ENCODE measurements at regions not wholly inside any gene's neighbourhood (a gene's known extent, or its start where the extent isn't known, plus 50 kb on each side); places are given as distances from the start of the nearest gene placed in this dataset.

DNA sequence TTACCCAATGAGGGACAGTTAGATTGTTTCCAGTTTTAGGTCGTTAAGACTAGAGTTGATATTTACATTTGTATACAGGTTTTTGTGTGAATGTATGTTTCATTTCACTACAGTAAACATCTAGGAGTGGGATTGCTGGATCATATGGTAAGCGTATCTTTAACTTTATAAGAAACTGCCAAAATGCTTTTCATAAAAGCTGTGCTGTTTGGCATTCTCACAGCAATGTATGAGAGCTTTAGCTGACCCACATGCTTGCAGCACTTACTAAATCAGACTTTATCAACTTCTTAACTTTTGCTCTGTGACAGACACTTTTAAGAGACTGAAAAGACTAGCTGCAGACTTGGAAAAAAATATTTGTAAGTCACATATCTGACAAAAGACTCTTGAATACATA lies 262.5 kb upstream of the PELI2 start:
- no peak for TF ChIP-seq POLR2AphosphoS5 (IDR thresholded peaks at IDR 0.05)
- TF ChIP-seq, protein P1, sequence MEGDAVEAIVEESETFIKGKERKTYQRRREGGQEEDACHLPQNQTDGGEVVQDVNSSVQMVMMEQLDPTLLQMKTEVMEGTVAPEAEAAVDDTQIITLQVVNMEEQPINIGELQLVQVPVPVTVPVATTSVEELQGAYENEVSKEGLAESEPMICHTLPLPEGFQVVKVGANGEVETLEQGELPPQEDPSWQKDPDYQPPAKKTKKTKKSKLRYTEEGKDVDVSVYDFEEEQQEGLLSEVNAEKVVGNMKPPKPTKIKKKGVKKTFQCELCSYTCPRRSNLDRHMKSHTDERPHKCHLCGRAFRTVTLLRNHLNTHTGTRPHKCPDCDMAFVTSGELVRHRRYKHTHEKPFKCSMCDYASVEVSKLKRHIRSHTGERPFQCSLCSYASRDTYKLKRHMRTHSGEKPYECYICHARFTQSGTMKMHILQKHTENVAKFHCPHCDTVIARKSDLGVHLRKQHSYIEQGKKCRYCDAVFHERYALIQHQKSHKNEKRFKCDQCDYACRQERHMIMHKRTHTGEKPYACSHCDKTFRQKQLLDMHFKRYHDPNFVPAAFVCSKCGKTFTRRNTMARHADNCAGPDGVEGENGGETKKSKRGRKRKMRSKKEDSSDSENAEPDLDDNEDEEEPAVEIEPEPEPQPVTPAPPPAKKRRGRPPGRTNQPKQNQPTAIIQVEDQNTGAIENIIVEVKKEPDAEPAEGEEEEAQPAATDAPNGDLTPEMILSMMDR (IDR thresholded peaks at IDR 0.05) = no peak
